SK-N-DZ (cell line): ENCODE measurements at regions not wholly inside any gene's neighbourhood (a gene's known extent, or its start where the extent isn't known, plus 50 kb on each side); places are given as distances from the start of the nearest gene placed in this dataset.

ENCODE experiments used
- DNase-seq: peaks from one replicate; pipeline ENCODE4 v3.0.0-alpha.2; 2015; ENCODE audit warnings: low spot score

DNA sequence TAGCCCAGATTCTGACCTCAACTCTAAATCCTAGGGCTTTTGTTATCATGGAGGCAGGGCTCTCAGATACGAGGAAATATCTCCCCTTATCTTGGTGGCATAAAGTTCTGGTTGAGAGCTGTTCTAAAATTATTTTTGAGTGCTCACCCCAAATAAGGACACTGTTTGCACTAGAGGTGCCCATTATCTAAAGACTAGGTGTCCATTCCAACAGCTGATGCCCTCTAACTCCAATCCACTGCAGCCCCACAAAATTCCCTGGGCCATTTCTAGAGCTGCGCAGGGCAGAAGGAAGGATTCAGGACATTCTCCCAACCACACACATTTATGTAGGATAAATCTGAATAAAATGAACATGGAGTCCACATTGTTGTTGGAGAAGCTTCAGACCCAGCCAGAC, 301.9 kb downstream of the FGFR2 start:
- no peak for DNase-seq

DNA sequence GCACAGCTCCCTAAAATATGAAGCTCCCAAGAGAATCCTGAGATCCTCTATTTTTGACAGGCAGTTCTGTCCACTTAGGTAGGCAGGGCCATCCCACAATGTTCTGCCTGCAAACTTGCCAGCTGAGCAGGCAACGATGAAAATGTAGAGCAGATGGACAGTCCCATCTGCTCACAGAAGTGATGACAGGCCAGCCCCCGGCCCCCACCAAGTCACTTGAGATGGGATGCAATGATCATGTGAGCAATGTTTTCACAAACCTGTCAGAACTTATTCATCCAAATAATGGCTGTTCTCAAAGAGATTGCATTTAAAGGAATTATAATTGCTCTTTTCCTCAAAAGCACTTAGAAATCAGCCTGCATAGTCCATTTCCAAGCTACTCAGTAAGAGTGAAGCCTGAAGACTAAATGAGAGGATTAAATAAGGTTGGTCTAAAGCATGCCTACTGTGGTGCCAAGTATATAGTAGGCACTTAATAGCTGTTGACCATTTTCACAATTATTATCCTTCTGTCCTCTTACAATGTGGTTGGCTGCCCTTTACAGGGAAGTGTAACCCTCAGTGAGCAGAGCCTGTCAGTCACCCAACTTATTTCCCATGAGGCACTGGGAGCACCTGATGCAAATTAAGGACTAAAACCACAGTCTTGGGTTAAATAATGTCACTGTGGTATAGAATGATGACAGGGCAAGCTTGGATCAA, 301.2 kb downstream of the FGFR2 start:
- DNase-seq: peak; percentile 52

DNA sequence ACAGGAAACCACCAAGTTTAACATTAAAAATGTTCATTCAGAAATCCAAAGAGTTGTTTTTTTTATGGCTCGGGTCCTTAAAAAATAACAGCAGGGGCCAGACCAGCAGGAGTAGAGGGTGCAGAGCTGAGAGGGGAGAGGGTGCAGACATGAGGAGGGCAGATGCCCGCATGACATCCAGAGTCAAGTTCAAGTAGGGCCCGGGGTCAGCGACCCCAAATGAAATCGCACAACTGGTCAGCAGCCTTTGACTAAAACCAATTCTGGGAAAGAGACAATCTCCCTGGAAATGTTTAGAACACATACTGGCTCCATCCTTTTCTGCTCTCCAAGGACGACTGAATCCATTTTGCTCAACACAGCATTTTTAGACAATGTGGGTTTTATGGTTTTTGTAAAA, 297.5 kb downstream of the FGFR2 start:
- DNase-seq: no peak

DNA sequence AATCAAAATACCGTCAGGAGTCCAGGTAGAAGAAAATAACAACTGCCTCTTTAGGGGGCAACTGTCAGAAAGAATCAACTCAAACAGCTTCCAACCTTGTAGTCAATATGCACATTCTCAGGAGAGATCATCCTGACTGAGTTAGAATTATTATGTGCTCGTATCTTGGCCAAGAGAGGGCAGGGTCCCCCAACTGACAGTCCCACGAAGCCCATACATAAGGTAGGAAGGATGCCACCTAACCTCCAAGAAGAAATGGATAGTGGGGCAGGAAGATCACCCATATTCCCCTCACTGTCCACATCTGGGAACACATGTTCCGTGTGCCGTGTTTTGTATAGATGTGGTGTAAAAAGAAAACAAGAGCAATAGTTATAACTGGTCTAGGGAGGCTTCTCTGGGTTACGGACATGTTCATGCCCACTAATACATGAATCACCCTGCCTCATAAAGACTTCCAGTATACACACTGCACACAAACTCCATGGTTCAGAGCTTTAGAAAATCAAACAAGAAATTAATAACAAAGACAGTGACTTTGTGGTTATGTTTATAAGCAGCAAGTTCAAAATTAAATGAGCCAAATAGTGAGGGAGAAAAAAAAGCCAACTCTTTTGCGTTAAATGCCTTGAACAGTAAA, 295.6 kb downstream of the FGFR2 start:
- DNase-seq: no peak

DNA sequence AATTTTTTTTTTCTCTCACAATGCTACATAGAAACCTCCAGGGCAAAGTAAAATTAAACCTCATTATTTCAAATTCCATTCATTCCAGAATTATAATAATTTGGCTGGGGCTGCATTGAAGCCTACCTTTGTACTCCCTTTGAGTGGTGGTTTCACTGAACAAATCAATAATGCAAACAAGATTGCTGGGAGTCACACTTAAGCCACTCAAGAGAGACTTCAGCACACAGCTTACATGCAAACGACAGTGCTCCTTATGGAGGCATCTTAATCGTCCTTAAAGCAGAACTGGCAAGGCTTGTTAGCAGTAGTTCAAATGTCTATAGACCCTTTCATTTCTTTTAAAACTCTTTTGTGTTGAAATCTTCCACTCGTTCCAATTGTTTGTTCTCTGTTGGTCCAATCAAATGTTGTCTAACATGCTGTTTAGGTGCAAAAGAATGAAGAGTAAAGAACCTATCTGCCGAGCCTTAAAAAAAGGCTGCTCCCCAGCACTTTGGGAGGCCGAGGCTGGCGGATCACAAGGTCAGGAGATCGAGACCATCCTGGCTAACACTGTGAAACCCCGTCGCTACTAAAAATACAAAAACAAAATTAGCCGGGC, 294.9 kb downstream of the FGFR2 start:
- DNase-seq: no peak

DNA sequence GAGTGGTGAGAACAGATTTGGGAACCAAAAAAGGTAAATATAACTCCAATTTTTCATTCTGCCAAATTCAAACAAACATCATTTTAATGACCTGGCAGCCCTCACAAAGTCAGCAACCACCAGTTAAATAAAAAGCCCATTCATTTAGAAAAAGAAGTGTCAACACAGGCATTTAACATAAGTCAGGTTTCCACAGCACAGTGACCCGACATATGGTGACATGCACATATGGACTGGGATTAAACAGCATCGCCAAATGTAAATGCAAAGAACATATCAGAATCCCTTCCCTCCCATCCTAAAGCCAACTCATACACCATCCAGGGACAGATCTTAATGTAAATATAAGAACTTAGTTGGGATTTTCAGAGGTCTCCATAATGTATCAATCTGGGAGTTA, 293.2 kb downstream of the FGFR2 start:
- no peak for DNase-seq

DNA sequence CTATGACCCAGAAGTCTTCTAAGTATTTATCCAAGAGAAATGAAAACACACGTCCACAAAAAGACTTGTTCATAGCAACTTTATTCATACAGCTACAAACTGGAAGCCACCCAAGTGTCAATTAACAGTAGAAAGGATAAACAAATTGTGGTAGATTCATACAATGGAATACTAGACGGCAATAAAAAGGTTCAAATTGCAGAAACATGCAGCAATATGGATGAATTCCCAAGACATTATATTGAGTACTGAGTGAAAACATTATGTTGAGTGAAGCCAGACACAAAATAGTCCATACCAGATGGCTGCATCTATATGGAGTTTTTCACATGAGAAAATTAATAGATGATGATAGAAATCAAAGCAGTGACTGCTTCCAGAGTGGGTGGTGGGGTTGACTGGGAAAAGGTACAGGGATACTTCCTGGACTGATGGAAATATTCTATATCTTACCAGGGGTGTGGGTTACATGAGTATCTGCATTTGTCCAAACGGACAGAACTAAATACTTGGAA, 292.0 kb downstream of the FGFR2 start:
- DNase-seq: peak; percentile 64

DNA sequence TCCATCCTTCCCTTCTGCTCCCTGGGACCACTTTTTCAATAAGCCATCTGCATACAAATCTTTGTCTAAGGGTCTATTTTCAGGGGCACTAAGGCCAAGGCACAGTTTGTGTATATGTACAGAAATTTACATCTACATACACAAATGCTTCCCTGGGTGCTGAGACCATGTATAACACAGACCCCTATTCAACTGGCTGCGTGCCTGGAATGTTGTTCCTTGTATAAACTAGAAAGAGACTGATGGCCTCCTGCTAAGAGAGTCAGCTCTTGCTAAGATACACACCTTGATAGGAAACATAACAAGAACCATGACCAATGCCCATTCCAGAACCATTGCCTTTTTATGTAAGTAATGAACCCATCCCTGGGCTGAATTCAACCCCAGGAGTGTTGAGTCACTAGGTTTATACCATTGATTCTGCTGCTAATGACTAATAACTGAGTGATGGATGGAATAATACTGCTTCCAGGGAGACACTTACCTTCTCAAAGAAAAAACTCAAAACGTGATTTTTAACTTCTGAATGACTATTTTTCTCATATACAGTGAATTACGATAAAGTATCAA, 290.7 kb downstream of the FGFR2 start:
- DNase-seq: no peak

DNA sequence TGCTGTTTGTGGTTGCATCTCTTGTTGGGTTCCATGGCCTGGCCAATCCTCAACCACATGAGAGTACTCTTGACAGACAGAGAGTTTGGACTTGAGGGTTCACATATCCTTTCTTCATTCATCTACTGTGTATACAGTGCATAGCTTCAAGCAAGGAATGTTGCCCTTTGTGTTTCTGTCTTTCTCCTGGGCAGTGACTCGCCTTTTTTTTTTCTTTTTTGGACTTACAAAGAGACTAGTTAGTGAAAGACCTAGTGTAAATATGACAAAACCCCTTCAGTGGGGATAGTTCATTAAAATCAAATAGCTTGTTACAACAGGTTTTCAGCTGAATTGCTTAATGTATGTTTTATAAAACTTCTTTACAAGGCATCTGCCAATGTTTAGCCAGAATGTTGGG, 290.2 kb downstream of the FGFR2 start:
- no peak for DNase-seq

DNA sequence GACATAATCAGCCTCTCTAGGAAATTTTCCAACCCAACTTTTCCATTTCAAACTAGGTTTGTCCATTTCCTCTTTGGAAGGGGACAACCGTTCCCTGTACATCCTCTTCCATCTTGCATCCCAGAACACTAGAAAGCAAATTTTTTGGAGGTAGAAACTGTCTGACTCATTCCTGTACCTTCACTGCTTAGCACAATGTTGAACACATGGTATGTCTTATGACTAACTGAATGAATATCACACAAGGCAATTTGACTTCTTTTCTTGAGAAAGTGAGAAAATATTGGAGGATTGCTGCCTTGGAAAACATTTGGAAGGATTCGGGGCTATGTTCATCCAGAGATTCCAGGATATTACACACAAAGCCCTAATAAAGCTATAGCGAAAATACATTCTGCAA, 289.1 kb downstream of the FGFR2 start:
- no peak for DNase-seq

DNA sequence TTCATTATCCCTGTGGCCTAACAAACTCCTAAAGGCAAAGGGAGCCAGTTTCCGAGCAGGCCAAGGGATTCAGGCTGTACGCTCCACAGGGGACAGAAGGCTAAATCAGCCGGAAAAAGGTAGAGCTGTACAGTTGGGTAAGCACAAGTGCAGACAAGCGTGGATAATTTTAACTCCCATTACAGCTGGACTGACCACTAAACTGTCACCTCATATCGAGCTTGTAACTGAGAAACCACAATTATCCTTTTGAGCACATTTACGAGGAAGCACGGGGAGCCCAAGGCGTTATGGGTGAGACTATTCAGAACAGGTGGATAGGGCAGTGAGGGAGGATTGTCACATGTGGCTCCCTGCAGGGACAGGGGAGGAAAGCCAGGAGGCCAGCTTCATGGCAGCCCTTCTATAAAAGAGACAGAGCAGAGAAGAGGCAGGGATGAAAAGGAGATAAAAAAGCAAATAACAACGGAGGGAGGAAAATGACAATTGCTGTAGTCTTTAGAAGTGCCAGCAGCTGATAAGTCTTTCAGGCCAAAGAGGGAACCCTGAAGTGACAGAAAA, 288.0 kb downstream of the FGFR2 start:
- peak; percentile 44 for DNase-seq

DNA sequence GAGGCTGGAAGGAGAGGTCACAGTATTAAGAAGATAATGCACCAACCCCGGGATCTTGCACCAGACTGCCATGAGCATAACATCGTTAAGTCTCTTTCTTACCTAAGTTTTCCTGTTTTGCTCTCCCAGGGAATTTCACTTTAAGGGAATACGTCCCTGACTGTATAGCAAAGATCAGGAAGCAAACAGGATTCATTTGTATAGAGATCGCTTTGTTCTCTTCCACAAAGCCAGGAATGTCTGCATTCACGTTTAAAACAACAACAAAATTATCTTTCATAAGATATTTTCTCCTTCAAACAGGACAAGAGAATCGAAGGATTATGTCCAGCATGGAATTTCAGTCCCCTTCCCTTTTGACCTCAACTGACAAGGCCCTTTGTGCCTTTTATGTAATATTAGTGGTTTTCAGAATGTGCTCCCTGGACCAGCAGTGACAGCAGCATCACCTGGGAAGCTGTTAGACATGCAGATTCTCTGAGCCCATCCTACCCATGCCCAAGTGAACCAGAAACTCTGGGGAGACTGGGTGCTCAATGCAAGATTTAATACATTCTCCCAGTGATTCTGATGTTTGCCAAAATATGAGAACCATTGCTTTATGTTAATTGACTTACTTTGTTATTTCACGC, 286.3 kb downstream of the FGFR2 start:
- no peak for DNase-seq

DNA sequence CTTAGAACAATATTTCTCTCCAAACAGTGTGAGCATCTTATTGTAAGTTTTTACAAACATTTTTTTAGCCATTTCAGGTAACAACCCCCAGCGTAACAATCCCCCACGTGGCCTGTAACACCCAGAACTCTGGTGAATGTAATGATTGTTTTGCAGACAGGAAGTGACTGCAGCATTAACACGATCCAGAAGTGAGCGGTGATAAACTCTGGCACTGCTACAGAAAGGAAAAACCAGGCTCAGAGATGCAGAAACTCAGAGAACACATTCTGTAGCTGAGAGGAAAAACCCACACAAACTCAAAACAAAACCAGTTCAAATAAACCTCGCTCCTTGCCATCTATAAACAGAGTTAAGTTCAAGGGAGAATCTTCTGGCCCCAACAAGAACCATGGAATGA, 285.7 kb downstream of the FGFR2 start:
- no peak for DNase-seq

DNA sequence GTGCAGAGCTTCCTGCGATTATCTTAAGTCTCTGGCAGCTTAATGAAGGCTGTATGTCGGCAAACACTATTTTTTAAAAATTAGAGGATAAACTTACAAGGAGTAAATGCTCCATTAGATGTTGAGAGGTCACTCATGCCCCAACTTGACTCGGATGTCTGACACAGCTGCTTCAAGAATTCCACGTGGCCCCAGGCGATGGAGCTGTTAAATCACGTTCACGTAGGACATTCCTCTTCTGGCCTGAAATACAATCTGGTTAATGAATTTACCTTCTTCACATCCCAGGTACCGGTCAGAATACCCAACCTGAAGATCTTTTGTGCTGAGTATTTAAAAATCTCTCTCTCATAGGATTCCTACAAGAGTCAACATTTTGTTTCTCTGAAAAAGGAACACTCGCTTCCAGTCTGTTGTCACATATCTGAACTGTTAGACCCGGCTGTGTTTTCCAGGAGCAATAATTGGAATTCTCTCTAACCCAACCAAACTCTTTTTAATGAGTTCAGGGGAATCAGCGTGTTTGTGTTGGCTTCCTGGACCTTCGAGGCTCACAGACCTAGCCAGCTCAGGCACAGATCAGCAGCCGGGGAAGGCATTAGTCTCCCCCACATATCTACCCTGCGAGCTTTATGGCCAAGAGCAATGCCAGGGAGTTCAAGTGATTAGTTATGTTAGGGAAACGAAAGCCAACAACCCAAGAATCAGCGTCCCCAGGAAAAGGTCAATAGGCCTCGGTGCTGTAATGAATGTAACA, 284.9 kb downstream of the FGFR2 start:
- no peak for DNase-seq

DNA sequence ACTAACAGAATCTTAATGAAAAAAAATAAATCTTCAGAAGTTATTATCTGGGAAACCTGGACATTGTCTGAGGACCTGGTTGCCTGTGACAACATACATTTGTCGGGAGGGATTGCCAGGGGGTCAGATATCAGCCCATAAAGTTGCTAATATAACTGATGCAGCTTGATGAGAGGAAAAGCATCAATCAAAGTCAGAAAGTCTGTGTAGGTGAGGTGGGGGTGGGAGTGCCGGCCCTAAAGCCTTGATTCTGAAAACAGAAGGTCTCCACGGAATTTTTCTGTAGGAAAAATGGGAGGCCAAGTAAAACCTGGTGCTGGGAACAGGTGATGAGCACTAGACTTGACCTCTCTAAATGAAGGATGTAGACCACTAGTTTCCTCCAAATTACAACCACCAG, 281.8 kb downstream of the FGFR2 start:
- no peak for DNase-seq

DNA sequence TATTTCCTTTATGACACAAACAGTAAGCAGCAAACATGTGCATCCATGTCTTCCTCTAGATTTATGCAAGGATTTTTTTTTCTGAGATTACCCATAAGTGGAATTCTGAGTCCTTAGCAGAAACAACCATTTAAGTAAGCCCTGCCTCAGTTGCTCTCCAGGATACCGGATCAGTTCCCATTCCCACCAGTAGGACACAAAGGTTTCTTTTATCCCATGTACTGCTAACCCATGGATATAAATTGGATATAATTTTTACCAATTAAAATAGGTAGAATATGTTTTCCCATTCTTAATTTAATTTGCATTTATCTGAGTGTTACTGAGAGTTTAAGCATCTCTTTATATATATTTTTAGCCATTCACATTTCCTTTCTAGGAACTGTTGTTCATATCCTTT, 280.9 kb downstream of the FGFR2 start:
- no peak for DNase-seq

DNA sequence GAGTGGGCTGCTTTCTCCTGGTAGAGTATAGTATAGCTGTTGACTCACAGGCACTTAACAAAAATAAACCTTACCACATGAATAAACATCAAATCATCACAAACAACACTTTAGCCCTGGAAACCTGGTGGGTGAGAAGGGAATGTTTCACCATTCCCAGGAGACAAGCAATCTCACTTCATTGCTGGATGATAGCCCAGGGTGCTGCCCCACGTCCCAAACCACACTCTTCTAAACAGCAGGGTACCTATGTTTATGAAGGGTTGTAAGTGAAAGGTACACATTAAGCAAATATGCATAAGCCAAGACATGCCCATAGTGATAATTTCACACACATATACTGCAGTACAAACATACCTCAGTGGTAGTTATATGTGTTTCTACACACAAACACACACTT, 276.2 kb downstream of the FGFR2 start:
- DNase-seq: no peak

DNA sequence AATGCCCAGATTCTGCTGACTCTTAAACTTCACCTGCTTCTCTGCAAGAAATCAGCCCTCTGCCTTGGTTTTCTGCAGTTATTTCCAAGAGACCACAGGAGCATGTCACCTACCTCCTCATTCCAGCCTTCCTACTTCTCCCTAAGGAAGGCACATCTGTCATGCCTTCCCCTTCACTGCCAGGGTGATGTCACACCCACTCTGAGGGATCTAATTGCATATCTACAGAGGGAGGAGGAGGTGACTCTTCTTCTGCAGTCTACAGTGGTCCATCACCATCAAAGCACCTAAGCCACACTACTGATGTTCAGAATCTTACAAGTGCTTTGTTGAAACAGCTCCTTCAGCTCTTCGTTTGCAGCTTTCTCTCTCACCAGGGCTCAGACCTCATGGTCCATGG, 275.5 kb downstream of the FGFR2 start:
- DNase-seq: no peak

DNA sequence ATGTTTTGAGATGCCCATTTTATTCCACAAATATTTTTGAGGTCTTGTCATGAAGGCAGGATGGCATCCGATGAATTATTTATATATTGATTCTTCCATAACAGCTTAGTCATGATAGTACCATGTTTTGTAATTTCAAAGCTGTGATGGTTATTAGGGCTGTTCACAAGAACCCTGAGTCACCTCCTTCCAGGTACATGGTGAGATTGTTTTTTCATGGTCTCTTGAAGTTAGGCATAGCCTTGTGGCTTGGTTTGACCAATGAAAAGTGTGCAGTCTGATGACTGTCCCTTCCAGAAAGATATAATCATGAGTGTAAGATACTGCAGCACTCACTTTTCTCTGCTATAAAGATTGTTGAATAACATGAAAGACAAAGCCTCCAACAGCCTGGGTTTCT, 274.8 kb downstream of the FGFR2 start:
- no peak for DNase-seq

DNA sequence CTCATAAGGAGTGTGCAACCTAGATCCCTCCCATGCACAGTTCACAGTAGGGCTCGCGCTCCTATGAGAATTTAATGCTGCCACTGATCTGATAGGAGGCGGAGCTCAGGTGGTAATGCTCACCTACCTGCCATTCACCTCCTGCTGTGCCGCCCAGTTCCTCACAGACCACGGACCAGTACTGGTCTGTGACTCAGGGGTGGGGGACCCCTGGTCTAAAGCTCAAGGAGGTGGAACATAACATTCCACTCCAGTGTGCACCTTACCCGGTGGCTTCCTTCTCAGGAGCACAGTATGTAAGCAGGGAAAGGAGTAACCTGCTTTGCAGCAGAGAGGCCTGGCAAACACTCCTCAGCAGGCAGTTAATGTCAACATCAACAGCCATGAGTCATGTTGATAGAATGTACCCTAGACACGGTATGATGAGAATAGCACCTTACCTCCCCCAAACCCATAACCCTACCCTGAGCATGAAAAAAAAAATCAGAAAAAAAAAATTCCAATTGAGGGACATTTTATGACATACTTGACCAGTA, 273.5 kb downstream of the FGFR2 start:
- DNase-seq: no peak
